IMR-90 (cell line): ENCODE measurements at regions not wholly inside any gene's neighbourhood (a gene's known extent, or its start where the extent isn't known, plus 50 kb on each side); places are given as distances from the start of the nearest gene placed in this dataset.

Experiments used
- ATAC-seq: fragments of 200-7000 bp; cut with Tn5 transposase; 2 replicates; pipeline ENCODE4 v1.9.1; 2020; ENCODE audit warnings: low read depth, mild to moderate bottlenecking, moderate library complexity
- BruUV-seq: library from RNA; stranded (reverse); fragments of 400-500 nt; replicated peaks from 2 replicates; lab custom pipeline; 2021; lab: Mats Ljungman, UMichigan
- CTCF ChIA-PET: fragments of 300-600 bp; formaldehyde crosslinking; extraction: SDS; loops from one replicate; lab custom pipeline; 2021; ENCODE audit warnings: antibody characterized with exemption; lab: Yijun Ruan, JAX
- POLR2A ChIA-PET: fragments of 300-600 bp; sonication (Branson Sonifier 250); formaldehyde crosslinking; loops from one replicate; lab custom pipeline; 2022; ENCODE audit warnings: antibody characterized with exemption; ENCODE audit not compliant: unreplicated experiment; lab: Charles Lee
- DNase-seq: peaks from one replicate; pipeline ENCODE4 v3.0.0; 2013
- H2AFZ ChIP-seq: replicated peaks from 2 replicates; pipeline ENCODE3; 2013; ENCODE audit warnings: low read length, mild to moderate bottlenecking; ENCODE audit not compliant: poor library complexity
- H2AK5ac ChIP-seq: 2 replicates; pipeline ENCODE4 v1.6.1; 2013; ENCODE audit warnings: low read depth, low read length, inconsistent platforms
- H2AK9ac ChIP-seq: replicated peaks from 2 replicates; pipeline ENCODE3; 2013; ENCODE audit warnings: mild to moderate bottlenecking, low read depth, low read length, moderate library complexity; ENCODE audit not compliant: poor library complexity
- H2BK120ac ChIP-seq: 2 replicates; pipeline ENCODE4 v1.6.1; 2013; ENCODE audit warnings: low read depth, low read length, inconsistent platforms
- H2BK15ac ChIP-seq: 3 replicates; pipeline ENCODE4 v1.6.1; 2013; ENCODE audit warnings: low read depth, low read length, inconsistent platforms
- H2BK20ac ChIP-seq: 2 replicates; pipeline ENCODE4 v1.6.1; 2013; ENCODE audit warnings: low read depth, mild to moderate bottlenecking, inconsistent platforms, low read length, moderate library complexity
- H2BK5ac ChIP-seq: 2 replicates; pipeline ENCODE4 v1.6.1; 2013; ENCODE audit warnings: mild to moderate bottlenecking, low read depth, low read length, inconsistent platforms; ENCODE audit not compliant: poor library complexity, severe bottlenecking
- H3K14ac ChIP-seq: replicated peaks from 2 replicates; pipeline ENCODE4 v1.6.1; 2013; ENCODE audit warnings: low read depth, low read length, inconsistent platforms
- H3K18ac ChIP-seq: 2 replicates; pipeline ENCODE4 v1.6.1; 2013; ENCODE audit warnings: low read depth, low read length, control low read depth
- H3K23ac ChIP-seq: 2 replicates; pipeline ENCODE4 v1.6.1; 2013; ENCODE audit warnings: low read depth, low read length, inconsistent platforms
- H3K27ac ChIP-seq: 2 replicates; pipeline ENCODE4 v1.5.1; 2013; ENCODE audit warnings: mild to moderate bottlenecking, control low read depth, low read length; ENCODE audit not compliant: insufficient read depth
- H3K27me3 ChIP-seq: 2 replicates; pipeline ENCODE4 v1.6.1; 2013; ENCODE audit warnings: low read length; ENCODE audit not compliant: control insufficient read depth, insufficient read depth
- H3K36me3 ChIP-seq: 2 replicates; pipeline ENCODE4 v1.6.1; 2013; ENCODE audit warnings: low read length, mixed read lengths; ENCODE audit not compliant: control insufficient read depth, insufficient read depth
- H3K4ac ChIP-seq: 2 replicates; pipeline ENCODE4 v1.6.1; 2013; ENCODE audit warnings: low read depth, low read length, inconsistent platforms
- H3K4me1 ChIP-seq: 2 replicates; pipeline ENCODE4 v1.6.1; 2013; ENCODE audit warnings: low read length, mixed read lengths; ENCODE audit not compliant: control insufficient read depth, insufficient read depth
- H3K4me2 ChIP-seq: 2 replicates; pipeline ENCODE4 v1.6.1; 2013; ENCODE audit warnings: low read depth, mild to moderate bottlenecking, control low read depth, low read length, moderate library complexity
- H3K4me3 ChIP-seq: 2 replicates; pipeline ENCODE4 v1.5.1; 2013; ENCODE audit warnings: low read depth, mild to moderate bottlenecking, control low read depth, low read length, moderate library complexity; ENCODE audit not compliant: insufficient read depth
- H3K56ac ChIP-seq: 2 replicates; pipeline ENCODE4 v1.6.1; 2013; ENCODE audit warnings: low read length, inconsistent platforms; ENCODE audit not compliant: insufficient read depth; ENCODE audit errors: extremely low read depth
- H3K79me1 ChIP-seq, 2 experiments: 2 replicates each; pipeline ENCODE4 v1.6.1; 2013; ENCODE audit warnings: low read length in 2 of 2, inconsistent platforms in 1 of 2, low read depth in 1 of 2
- H3K9ac ChIP-seq: 2 replicates; pipeline ENCODE4 v1.6.1; 2013; ENCODE audit warnings: low read depth, low read length, control low read depth
- H3K9me1 ChIP-seq: 2 replicates; pipeline ENCODE4 v1.6.1; 2013; ENCODE audit warnings: low read length, inconsistent platforms; ENCODE audit not compliant: insufficient read depth
- H3K9me3 ChIP-seq: 2 replicates; pipeline ENCODE4 v1.6.1; 2013; ENCODE audit warnings: low read length; ENCODE audit not compliant: control insufficient read depth, insufficient read depth
- H4K20me1 ChIP-seq: 2 replicates; pipeline ENCODE4 v1.6.1; 2013; ENCODE audit warnings: low read length, inconsistent platforms; ENCODE audit not compliant: insufficient read depth
- H4K5ac ChIP-seq: 2 replicates; pipeline ENCODE4 v1.6.1; 2013; ENCODE audit warnings: mild to moderate bottlenecking, low read depth, low read length, control low read depth
- H4K8ac ChIP-seq, 2 experiments: 2 replicates each; pipeline ENCODE4 v1.6.1; 2013; ENCODE audit warnings: low read depth in 2 of 2, low read length in 2 of 2, control low read depth in 1 of 2, inconsistent platforms in 1 of 2
- H4K91ac ChIP-seq: 2 replicates; pipeline ENCODE4 v1.6.1; 2013; ENCODE audit warnings: low read depth, low read length, inconsistent platforms; ENCODE audit not compliant: insufficient read depth
- BHLHE40 ChIP-seq: fragments of 150-350 bp; IDR thresholded peaks from 2 replicates; pipeline ENCODE4 v1.6.1; 2016; ENCODE audit warnings: mild to moderate bottlenecking, low read depth, low read length
- CEBPB ChIP-seq: IDR thresholded peaks from 2 replicates; pipeline ENCODE4 v1.6.1; 2012; ENCODE audit warnings: low read depth, low read length, improper control_type of control experiment
- CHD1 ChIP-seq: IDR thresholded peaks from 2 replicates; pipeline ENCODE4 v1.6.1; 2012; ENCODE audit warnings: low read depth, low read length, improper control_type of control experiment
- CTCF ChIP-seq: conservative IDR thresholded peaks from 2 replicates; pipeline ENCODE4 v1.5.1; 2012; ENCODE audit warnings: mild to moderate bottlenecking, low read depth, low read length, improper control_type of control experiment
- MAFK ChIP-seq: IDR thresholded peaks from 2 replicates; pipeline ENCODE4 v1.6.1; 2012; ENCODE audit warnings: low read depth, low read length, improper control_type of control experiment
- MAZ ChIP-seq: IDR thresholded peaks from 2 replicates; pipeline ENCODE4 v1.6.1; 2012; ENCODE audit warnings: low read depth, mild to moderate bottlenecking, low read length, improper control_type of control experiment, moderate library complexity, borderline replicate concordance
- MXI1 ChIP-seq: IDR thresholded peaks from 2 replicates; pipeline ENCODE4 v1.6.1; 2012; ENCODE audit warnings: low read depth, mild to moderate bottlenecking, low read length, moderate library complexity, borderline replicate concordance
- NFE2L2 ChIP-seq: fragments of 150-350 bp; IDR thresholded peaks from 2 replicates; pipeline ENCODE4 v1.6.1; 2016; ENCODE audit warnings: low read depth, mild to moderate bottlenecking, low read length
- POLR2A ChIP-seq: IDR thresholded peaks from 2 replicates; pipeline ENCODE4 v1.6.1; 2012; ENCODE audit warnings: mild to moderate bottlenecking, low read depth, low read length
- RAD21 ChIP-seq: IDR thresholded peaks from 2 replicates; pipeline ENCODE4 v1.6.1; 2012; ENCODE audit warnings: low read length, improper control_type of control experiment
- RCOR1 ChIP-seq: IDR thresholded peaks from 2 replicates; pipeline ENCODE4 v1.6.1; 2012; ENCODE audit warnings: mild to moderate bottlenecking, low read length, improper control_type of control experiment; ENCODE audit not compliant: insufficient replicate concordance
- RFX5 ChIP-seq: IDR thresholded peaks from 2 replicates; pipeline ENCODE4 v1.8.0; 2012; ENCODE audit warnings: low read depth, mild to moderate bottlenecking, low read length, moderate library complexity
- SMC3 ChIP-seq: fragments of 150-350 bp; IDR thresholded peaks from 2 replicates; pipeline ENCODE4 v1.6.1; 2016; ENCODE audit warnings: low read depth, mild to moderate bottlenecking, antibody characterized with exemption, low read length, moderate library complexity
- WGBS, 2 experiments: methylation state at CpG; one replicate each; pipeline versions ENCODE4 v1.1.5 to v1.1.7; 2013; ENCODE audit warnings: missing lambda C conversion rate in 2 of 2; ENCODE audit not compliant: insufficient read length in 1 of 2; ENCODE audit errors: extremely low coverage in 2 of 2; 5-methylcytosine and 5-hydroxymethylcytosine counted together
- dilution Hi-C: fragments of 300-500 bp; cut with HindIII; formaldehyde crosslinking; loops from one replicate; pipeline ENCODE4 v1.14.3; 2018; ENCODE audit warnings: low sequenced_read_pairs; ENCODE audit not compliant: unreplicated experiment
- in situ Hi-C: fragments of 300-500 bp; cut with MboI; formaldehyde crosslinking; loops from 3 replicates; pipeline ENCODE4 v1.14.3; 2019; ENCODE audit warnings: low sequenced_read_pairs, inconsistent platforms, mixed read lengths
- intact Hi-C: fragments of 100-400 bp; cut with micrococcal nuclease; formaldehyde crosslinking; loops from 2 replicates; pipeline ENCODE4 v1.10.0; 2022
- TF ChIP-seq, protein P1 (sequence below): fragments of 150-350 bp; IDR thresholded peaks from 2 replicates; pipeline ENCODE4 v1.6.1; 2017; ENCODE audit warnings: mild to moderate bottlenecking, antibody characterized with exemption, low read length, low read depth
- TF ChIP-seq, protein P2 (sequence below): fragments of 150-350 bp; IDR thresholded peaks from 2 replicates; pipeline ENCODE4 v1.6.1; 2016; ENCODE audit warnings: low read depth, mild to moderate bottlenecking, low read length, moderate library complexity, borderline replicate concordance

DNA sequence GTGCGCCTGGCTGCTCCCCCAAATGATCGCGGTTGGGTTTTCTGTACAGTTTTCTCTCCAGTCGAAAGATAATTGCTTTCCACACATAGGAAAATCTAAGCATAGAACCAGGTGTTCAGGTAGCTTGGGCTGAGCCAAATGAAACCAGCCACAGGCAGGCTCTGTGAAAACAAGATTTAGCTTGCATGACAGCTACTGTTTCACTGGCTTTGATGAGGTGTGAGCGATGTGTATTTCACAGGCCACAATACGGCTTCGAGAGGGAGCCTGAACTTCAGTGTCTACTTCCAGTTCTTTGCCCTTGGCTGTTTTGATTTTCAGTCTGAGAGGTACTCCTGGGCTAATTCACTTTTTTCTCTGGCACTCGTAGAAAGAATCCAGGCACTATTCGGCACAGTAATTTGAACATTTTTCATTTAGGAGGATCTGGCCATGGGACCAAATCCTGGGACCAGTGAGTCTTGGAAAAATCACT is 110.5 kb downstream of the JCAD start:
- Histone ChIP-seq H3K4me2 (peak overlapping the region; percentile 86), H2BK5ac (peak overlapping the region; percentile 90), H3K56ac (peak overlapping the region; percentile 88), H3K4ac (peak overlapping the region; percentile 97), H3K23ac (peak overlapping the region; percentile 94), H2BK15ac (peak overlapping the region; percentile 93; the same call in 2 of the 3 replicates), H3K18ac (peak overlapping the region; percentile 99), H3K9me3 (no peaks in the 10 kb centered on the region), H3K36me3 (no peaks in the 10 kb centered on the region), H3K79me1 (no peaks in the 10 kb centered on the region), H3K27ac (peak overlapping the region; percentile 99), H3K4me1 (peaks cover 36% of the 10 kb centered on the region), H3K14ac (peak overlapping the region; percentile 97), H3K9me1 (peaks cover 28% of the 10 kb centered on the region), H4K91ac (peak overlapping the region; percentile 98), H4K5ac (peak overlapping the region; percentile 99), H3K4me3 (no peak overlapping the region), H3K9ac (peak overlapping the region; percentile 74), H2BK120ac (peak overlapping the region; percentile 99), H3K27me3 (no peaks in the 10 kb centered on the region), H2AK9ac (peak overlapping the region; percentile 6), H4K8ac (peak overlapping the region; percentile 89 to 91), H2AFZ (peak overlapping the region; percentile 1), H4K20me1 (no peaks in the 10 kb centered on the region), H2BK20ac (peak overlapping the region; percentile 98), H2AK5ac (peak overlapping the region; percentile 95)
- ChIA-PET POLR2A (no interaction called here), CTCF (interaction anchor here (0.7 to 1.1 kb wide), 3 partner anchors 49 to 436 kb away, joined by 3 read pairs; no protein-coding TSS in a partner anchor)
- TF ChIP-seq MAFK (no peak), MXI1 (no peak), CEBPB (no peak), POLR2A (no peak), CHD1 (no peak), BHLHE40 (no peak), SMC3 (no peak), RFX5 (no peak), RCOR1 (no peak), MAZ (no peak), RAD21 (no peak), NFE2L2 (no peak), CTCF (no peak)
- TF ChIP-seq, protein P1, sequence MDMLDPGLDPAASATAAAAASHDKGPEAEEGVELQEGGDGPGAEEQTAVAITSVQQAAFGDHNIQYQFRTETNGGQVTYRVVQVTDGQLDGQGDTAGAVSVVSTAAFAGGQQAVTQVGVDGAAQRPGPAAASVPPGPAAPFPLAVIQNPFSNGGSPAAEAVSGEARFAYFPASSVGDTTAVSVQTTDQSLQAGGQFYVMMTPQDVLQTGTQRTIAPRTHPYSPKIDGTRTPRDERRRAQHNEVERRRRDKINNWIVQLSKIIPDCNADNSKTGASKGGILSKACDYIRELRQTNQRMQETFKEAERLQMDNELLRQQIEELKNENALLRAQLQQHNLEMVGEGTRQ = no peak
- TF ChIP-seq, protein P2, sequence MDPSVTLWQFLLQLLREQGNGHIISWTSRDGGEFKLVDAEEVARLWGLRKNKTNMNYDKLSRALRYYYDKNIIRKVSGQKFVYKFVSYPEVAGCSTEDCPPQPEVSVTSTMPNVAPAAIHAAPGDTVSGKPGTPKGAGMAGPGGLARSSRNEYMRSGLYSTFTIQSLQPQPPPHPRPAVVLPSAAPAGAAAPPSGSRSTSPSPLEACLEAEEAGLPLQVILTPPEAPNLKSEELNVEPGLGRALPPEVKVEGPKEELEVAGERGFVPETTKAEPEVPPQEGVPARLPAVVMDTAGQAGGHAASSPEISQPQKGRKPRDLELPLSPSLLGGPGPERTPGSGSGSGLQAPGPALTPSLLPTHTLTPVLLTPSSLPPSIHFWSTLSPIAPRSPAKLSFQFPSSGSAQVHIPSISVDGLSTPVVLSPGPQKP = no peak
- intact Hi-C loops = loop anchor here (5.0 kb wide), 1 partner anchor 137 kb away; no protein-coding TSS in a partner anchor
- DNase-seq (no peak), ATAC-seq (no peak; the same call in 1 of the 2 replicates)
- 19% methylated on average over 5 of the region's 9 CpGs; no CpG with 5 or more reads in 1 of the 2 experiments for WGBS, 2 experiments
- BruUV-seq = no TSS peak
- dilution Hi-C loops = no loop called here
- in situ Hi-C loops = no loop called here
